ENCODE measurements at regions not wholly inside any gene's neighbourhood (a gene's known extent, or its start where the extent isn't known, plus 50 kb on each side); places are given as distances from the start of the nearest gene placed in this dataset.

GRCh38 chr20:40814631-40814960 is 125.6 kb upstream of the MAFB start:
- H3K4me3 ChIP-seq = no peak overlapping the region
- TF ChIP-seq CTCF (IDR thresholded peaks at IDR 0.05) (no peak), POLR2A (IDR thresholded peaks at IDR 0.05) (no peak)
- no peaks in the 10 kb centered on the region for H3K27me3 ChIP-seq
- no peak for DNase-seq
- H3K36me3 ChIP-seq (ENCODE audit: low read depth, missing control alignments) = no peaks in the 10 kb centered on the region
- intact Hi-C loops (cut with DNase I; ENCODE audit: low total_unique reads) = no loop called here
- no peaks in the 10 kb centered on the region for H3K4me1 ChIP-seq
- WGBS, 2 donors = 73 to 75% methylated on average over 2 of the region's 2 CpGs
- no peak overlapping the region for H3K27ac ChIP-seq
- H3K9me3 ChIP-seq = no peaks in the 10 kb centered on the region

GRCh38 chr20:40815156-40816038 is 126.4 kb upstream of the MAFB start:
- intact Hi-C loops (cut with DNase I; ENCODE audit: low total_unique reads) = no loop called here
- H3K4me1 ChIP-seq = no peaks in the 10 kb centered on the region
- no peaks in the 10 kb centered on the region for H3K27me3 ChIP-seq
- DNase-seq = no peak
- no peak overlapping the region for H3K4me3 ChIP-seq
- 89 to 98% methylated on average over 9 of the region's 9 CpGs for WGBS, 2 donors
- no peak for TF ChIP-seq POLR2A (IDR thresholded peaks at IDR 0.05)
- TF ChIP-seq CTCF (IDR thresholded peaks at IDR 0.05) = no peak
- H3K9me3 ChIP-seq = no peaks in the 10 kb centered on the region
- no peaks in the 10 kb centered on the region for H3K36me3 ChIP-seq (ENCODE audit: low read depth, missing control alignments)
- no peak overlapping the region for H3K27ac ChIP-seq

- WGBS, 2 donors = 89 to 93% methylated on average over 3 of the region's 3 CpGs
- TF ChIP-seq CTCF (IDR thresholded peaks at IDR 0.05) = no peak
- TF ChIP-seq POLR2A (IDR thresholded peaks at IDR 0.05) = no peak
- Histone ChIP-seq H3K27ac (no peak overlapping the region), H3K36me3 (ENCODE audit: low read depth, missing control alignments) (no peaks in the 10 kb centered on the region), H3K4me3 (no peak overlapping the region), H3K4me1 (no peaks in the 10 kb centered on the region), H3K27me3 (no peaks in the 10 kb centered on the region), H3K9me3 (no peaks in the 10 kb centered on the region)
- intact Hi-C loops (cut with DNase I; ENCODE audit: low total_unique reads) = no loop called here
- DNase-seq = no peak
Measured at GRCh38 chr20:40816039-40816352, 127.0 kb upstream of the MAFB start.

- Histone ChIP-seq H3K36me3 (ENCODE audit: low read depth, missing control alignments) (no peaks in the 10 kb centered on the region), H3K4me1 (no peaks in the 10 kb centered on the region), H3K9me3 (no peaks in the 10 kb centered on the region), H3K27me3 (no peaks in the 10 kb centered on the region), H3K27ac (no peak overlapping the region), H3K4me3 (no peak overlapping the region)
- intact Hi-C loops (cut with DNase I; ENCODE audit: low total_unique reads) = no loop called here
- TF ChIP-seq POLR2A (IDR thresholded peaks at IDR 0.05) (no peak), CTCF (IDR thresholded peaks at IDR 0.05) (no peak)
- WGBS, 2 donors = 81 to 90% methylated on average over 7 of the region's 7 CpGs
- no peak for DNase-seq
Measured at GRCh38 chr20:40821429-40821828, 132.4 kb upstream of the MAFB start.

GRCh38 chr20:40826699-40827098 is 137.7 kb upstream of the MAFB start:
- TF ChIP-seq CTCF (IDR thresholded peaks at IDR 0.05) (no peak), POLR2A (IDR thresholded peaks at IDR 0.05) (no peak)
- no peak for DNase-seq
- intact Hi-C loops (cut with DNase I; ENCODE audit: low total_unique reads) = no loop called here
- H3K9me3 ChIP-seq = no peaks in the 10 kb centered on the region
- no peaks in the 10 kb centered on the region for H3K36me3 ChIP-seq (ENCODE audit: low read depth, missing control alignments)
- no peaks in the 10 kb centered on the region for H3K27me3 ChIP-seq
- no peaks in the 10 kb centered on the region for H3K4me1 ChIP-seq
- H3K27ac ChIP-seq = no peak overlapping the region
- H3K4me3 ChIP-seq = no peak overlapping the region

Data from testis (tissue), 2 donors.